ENCODE measurements at regions not wholly inside any gene's neighbourhood (a gene's known extent, or its start where the extent isn't known, plus 50 kb on each side); places are given as distances from the start of the nearest gene placed in this dataset.
"Not testable (repeated sequence)": the region's sequence is repeated elsewhere in the genome, so short reads cannot be mapped to it uniquely, and the experiment has no call there.

DNA sequence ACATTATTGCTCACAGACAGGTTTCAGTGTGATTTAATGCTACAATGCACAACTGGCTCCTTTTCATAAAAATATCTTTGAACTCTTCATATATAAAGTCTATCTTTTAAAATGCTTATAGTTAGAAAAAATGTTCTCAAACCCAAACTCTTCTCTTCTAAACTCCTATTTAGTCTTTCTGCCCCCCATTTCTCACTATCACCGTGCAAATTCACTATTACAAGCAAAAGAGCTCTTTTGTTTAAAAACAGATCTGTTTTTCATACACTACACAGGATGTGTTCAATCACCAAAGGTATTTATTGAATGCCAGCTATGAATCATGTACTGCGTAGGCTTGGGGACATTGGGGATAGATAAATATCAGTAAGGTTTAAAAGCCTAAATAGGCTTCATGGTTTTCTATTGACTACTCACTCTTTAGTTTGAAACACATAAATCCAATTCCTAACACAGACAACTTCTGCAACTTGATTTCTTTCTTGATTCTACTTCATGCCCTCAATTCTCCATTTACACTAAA is 692.3 kb downstream of the C12orf50 start:
- H3K4me1 Mint-ChIP-seq (ENCODE audit: low read depth), result peaks cover 5% of the 10 kb centered on the region
- no peaks in the 10 kb centered on the region for H3K36me3 Mint-ChIP-seq (ENCODE audit: insufficient read depth)
- DNase-seq (ENCODE audit: low spot score, unreplicated experiment), result no peak
- no peaks in the 10 kb centered on the region for H3K9me3 Mint-ChIP-seq (ENCODE audit: low read depth)
- H3K27me3 Mint-ChIP-seq, result no peaks in the 10 kb centered on the region
- no peak overlapping the region for H3K4me3 Mint-ChIP-seq (ENCODE audit: low read depth)
- TF ChIP-seq, protein P1, sequence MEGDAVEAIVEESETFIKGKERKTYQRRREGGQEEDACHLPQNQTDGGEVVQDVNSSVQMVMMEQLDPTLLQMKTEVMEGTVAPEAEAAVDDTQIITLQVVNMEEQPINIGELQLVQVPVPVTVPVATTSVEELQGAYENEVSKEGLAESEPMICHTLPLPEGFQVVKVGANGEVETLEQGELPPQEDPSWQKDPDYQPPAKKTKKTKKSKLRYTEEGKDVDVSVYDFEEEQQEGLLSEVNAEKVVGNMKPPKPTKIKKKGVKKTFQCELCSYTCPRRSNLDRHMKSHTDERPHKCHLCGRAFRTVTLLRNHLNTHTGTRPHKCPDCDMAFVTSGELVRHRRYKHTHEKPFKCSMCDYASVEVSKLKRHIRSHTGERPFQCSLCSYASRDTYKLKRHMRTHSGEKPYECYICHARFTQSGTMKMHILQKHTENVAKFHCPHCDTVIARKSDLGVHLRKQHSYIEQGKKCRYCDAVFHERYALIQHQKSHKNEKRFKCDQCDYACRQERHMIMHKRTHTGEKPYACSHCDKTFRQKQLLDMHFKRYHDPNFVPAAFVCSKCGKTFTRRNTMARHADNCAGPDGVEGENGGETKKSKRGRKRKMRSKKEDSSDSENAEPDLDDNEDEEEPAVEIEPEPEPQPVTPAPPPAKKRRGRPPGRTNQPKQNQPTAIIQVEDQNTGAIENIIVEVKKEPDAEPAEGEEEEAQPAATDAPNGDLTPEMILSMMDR (IDR thresholded peaks at IDR 0.05; ENCODE audit: unreplicated experiment), result no peak
- no peak overlapping the region for H3K27ac Mint-ChIP-seq

DNA sequence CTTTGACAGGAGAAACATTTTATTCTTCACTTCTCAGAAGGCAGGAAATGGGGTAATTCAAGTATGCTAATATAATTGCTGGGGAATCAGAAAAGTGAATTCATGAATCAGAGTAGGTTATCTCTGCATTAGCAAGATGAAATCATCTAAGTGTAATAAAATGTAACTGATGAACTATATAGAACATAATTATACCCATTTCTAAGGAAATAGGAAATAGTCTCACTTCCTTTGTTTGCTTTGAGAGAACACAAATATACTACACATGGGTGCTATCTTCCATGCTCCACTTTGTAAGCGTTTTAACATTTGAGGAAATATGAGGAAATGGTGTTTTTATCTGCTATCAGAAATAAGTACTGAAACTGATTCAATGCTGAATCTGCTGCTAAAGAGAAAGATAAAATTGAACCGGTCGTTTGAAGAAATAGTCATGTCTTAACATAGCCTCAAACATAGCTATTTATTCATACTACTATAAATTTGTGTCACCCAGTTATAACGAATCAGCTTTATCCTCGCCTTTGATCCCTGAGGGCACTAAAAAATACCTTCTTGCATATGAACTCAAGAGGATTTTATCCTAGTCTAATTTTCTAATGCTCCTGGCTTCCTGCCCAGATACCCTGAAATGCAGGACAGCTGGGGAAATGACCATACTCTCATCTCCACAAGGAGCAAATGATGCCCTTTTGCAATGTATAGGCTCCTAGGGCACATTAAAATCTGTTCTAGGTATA is 696.0 kb downstream of the C12orf50 start:
- no peaks in the 10 kb centered on the region for H3K36me3 Mint-ChIP-seq (ENCODE audit: insufficient read depth)

DNA sequence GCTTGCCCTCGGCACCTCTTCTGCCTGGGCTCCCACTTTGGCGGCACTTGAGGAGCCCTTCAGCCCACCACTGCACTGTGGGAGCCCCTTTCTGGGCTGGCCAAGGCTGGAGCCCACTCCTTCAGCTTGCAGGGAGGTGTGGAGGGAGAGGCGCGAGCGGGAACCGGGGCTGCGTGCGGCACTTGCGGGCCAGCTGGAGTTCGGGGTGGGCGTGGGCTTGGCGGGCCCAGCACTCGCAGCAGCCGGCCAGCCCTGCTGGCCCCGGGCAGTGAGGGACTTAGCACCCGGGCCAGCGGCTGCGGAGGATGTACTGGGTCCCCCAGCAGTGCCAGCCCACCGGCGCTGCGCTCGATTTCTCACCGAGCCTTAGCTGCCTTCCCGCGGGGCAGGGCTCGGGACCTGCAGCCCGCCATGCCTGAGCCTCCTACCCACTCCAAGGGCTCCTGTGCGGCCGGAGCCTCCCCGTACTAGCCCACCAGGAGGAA is 699.1 kb downstream of the C12orf50 start:
- H3K27me3 Mint-ChIP-seq; H3K36me3 Mint-ChIP-seq (ENCODE audit: insufficient read depth); H3K27ac Mint-ChIP-seq; DNase-seq (ENCODE audit: low spot score, unreplicated experiment); H3K9me3 Mint-ChIP-seq (ENCODE audit: low read depth); H3K4me1 Mint-ChIP-seq (ENCODE audit: low read depth); H3K4me3 Mint-ChIP-seq (ENCODE audit: low read depth): not testable (repeated sequence)

More for the DNA sequence above, 696.0 kb downstream of the C12orf50 start:
- H3K27me3 Mint-ChIP-seq, result no peaks in the 10 kb centered on the region
- TF ChIP-seq, protein P1 (IDR thresholded peaks at IDR 0.05; ENCODE audit: unreplicated experiment), result no peak
- DNase-seq (ENCODE audit: low spot score, unreplicated experiment), result no peak
- no peak overlapping the region for H3K27ac Mint-ChIP-seq
- H3K4me3 Mint-ChIP-seq (ENCODE audit: low read depth), result no peak overlapping the region
- H3K9me3 Mint-ChIP-seq (ENCODE audit: low read depth), result no peaks in the 10 kb centered on the region
- peaks cover 5% of the 10 kb centered on the region for H3K4me1 Mint-ChIP-seq (ENCODE audit: low read depth)

DNA sequence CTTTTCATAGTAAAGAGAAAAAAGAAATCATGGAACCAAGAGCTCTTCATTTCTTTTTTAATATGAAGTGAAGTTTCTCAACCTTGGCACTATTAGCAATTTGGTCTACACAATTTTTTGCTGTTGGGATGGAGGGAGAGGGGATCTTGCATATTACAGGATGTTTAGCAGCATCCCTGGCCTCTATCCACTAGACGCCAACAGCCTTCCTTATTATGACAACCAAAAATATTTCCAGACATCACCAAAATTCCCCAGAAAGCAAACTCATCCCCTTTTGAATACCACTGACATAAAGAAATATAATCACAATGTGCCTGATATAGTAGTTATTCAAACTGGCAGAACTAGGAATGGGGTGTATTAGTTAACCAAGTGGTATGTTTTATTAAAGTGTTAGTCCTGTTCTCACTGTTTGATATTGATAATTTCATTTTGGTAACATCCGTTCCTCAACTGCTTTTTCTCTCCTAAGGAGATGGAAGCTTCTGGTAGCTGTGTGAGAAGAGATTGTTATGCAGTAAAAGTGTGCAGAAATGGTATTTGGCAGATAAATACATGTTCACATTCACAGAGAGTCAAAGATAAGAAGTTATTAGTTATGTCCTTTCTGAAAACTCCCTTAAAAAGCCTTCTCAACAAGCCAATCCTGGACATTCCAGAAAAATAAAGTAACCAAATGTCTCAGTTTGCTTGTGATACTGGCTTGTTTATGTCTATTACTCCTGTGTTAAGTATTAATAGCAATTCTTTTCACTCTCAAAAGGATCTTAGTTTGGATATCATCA is 699.9 kb downstream of the C12orf50 start:
- H3K9me3 Mint-ChIP-seq (ENCODE audit: low read depth), result no peaks in the 10 kb centered on the region
- H3K4me1 Mint-ChIP-seq (ENCODE audit: low read depth), result no peaks in the 10 kb centered on the region
- H3K27ac Mint-ChIP-seq, result no peak overlapping the region
- H3K27me3 Mint-ChIP-seq, result no peaks in the 10 kb centered on the region
- no peak for DNase-seq (ENCODE audit: low spot score, unreplicated experiment)
- TF ChIP-seq, protein P1 (IDR thresholded peaks at IDR 0.05; ENCODE audit: unreplicated experiment), result no peak
- H3K4me3 Mint-ChIP-seq (ENCODE audit: low read depth), result no peak overlapping the region
- H3K36me3 Mint-ChIP-seq (ENCODE audit: insufficient read depth), result no peaks in the 10 kb centered on the region

DNA sequence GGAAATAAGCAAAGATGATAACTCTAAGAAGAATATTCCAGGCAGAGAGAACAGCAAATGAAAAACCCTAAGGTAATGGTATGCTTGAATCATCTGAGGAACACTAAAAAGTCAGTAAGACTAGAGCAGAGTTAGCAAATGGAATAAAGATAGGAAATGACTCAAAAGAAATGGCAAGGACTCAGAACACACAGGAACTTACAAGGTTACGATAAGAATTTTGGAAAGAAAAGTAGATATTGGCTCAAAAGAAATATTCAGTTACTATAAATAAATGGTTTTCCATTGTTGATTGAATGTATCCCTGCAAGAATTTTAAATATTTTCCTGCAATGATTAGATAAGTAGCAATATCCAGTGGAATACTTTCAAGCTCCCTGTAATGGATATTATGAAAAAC is 705.8 kb downstream of the C12orf50 start:
- H3K4me1 Mint-ChIP-seq (ENCODE audit: low read depth), result peaks cover under 1% of the 10 kb centered on the region
- no peaks in the 10 kb centered on the region for H3K27me3 Mint-ChIP-seq
- DNase-seq (ENCODE audit: low spot score, unreplicated experiment), result no peak
- no peak overlapping the region for H3K27ac Mint-ChIP-seq
- TF ChIP-seq, protein P1 (IDR thresholded peaks at IDR 0.05; ENCODE audit: unreplicated experiment), result no peak
- H3K9me3 Mint-ChIP-seq (ENCODE audit: low read depth), result no peaks in the 10 kb centered on the region
- H3K4me3 Mint-ChIP-seq (ENCODE audit: low read depth), result no peak overlapping the region
- H3K36me3 Mint-ChIP-seq (ENCODE audit: insufficient read depth), result no peaks in the 10 kb centered on the region
